HL-60 (cell line): ENCODE measurements at regions not wholly inside any gene's neighbourhood (a gene's known extent, or its start where the extent isn't known, plus 50 kb on each side); places are given as distances from the start of the nearest gene placed in this dataset.

ENCODE experiments used
- DNase-seq, 2 experiments: peaks; one replicate each; pipeline ENCODE4 v3.0.0-alpha.2; 2010 to 2020; ENCODE audit warnings: low read depth in 1 of 2, low spot score in 1 of 2
- H3K27ac ChIP-seq: fragments of 250-450 bp; sonication (Bioruptor Pico); replicated peaks from 2 replicates; pipeline ENCODE4 v1.5.1; 2020; ENCODE audit warnings: mild to moderate bottlenecking, moderate library complexity
- H3K27me3 ChIP-seq: fragments of 250-450 bp; sonication (Bioruptor Pico); 2 replicates; pipeline ENCODE4 v1.5.1; 2021; ENCODE audit warnings: mild to moderate bottlenecking, moderate library complexity; ENCODE audit not compliant: insufficient read depth, poor library complexity, severe bottlenecking
- H3K4me3 ChIP-seq: replicated peaks from 2 replicates; pipeline ENCODE4 v1.5.1; 2011; ENCODE audit warnings: mild to moderate bottlenecking, control low read depth, low read length; ENCODE audit not compliant: insufficient read depth
- CTCF ChIP-seq: IDR thresholded peaks from one replicate; pipeline ENCODE4 v1.5.1; 2011; ENCODE audit warnings: low read length, control low read depth, inconsistent platforms; ENCODE audit not compliant: insufficient read depth
- GABPA ChIP-seq: IDR thresholded peaks from 2 replicates; pipeline ENCODE4 v1.6.1; 2012; ENCODE audit warnings: low read depth
- POLR2AphosphoS5 ChIP-seq: IDR thresholded peaks from 2 replicates; pipeline ENCODE4 v1.6.1; 2012; ENCODE audit warnings: low read depth
- REST ChIP-seq: IDR thresholded peaks from 2 replicates; pipeline ENCODE4 v1.6.1; 2012; ENCODE audit warnings: low read depth; ENCODE audit not compliant: insufficient replicate concordance
- SPI1 ChIP-seq: IDR thresholded peaks from 2 replicates; pipeline ENCODE4 v1.6.1; 2012; ENCODE audit warnings: low read depth, mild to moderate bottlenecking, borderline replicate concordance

- Histone ChIP-seq H3K27me3 (no peaks in the 10 kb centered on the region), H3K4me3 (no peak overlapping the region), H3K27ac (no peak overlapping the region)
- no peak for TF ChIP-seq POLR2AphosphoS5
- TF ChIP-seq CTCF = no peak
- TF ChIP-seq GABPA = no peak
- no peak for TF ChIP-seq SPI1
- no peak for TF ChIP-seq REST
- DNase-seq = no peak
Measured at GRCh38 chr11:27217496-27217895, 145.5 kb downstream of the CCDC34 start.

GRCh38 chr11:27216270-27217149 is 146.5 kb downstream of the CCDC34 start:
- no peak overlapping the region for H3K4me3 ChIP-seq
- DNase-seq = no peak
- no peak overlapping the region for H3K27ac ChIP-seq
- no peak for TF ChIP-seq POLR2AphosphoS5
- H3K27me3 ChIP-seq = no peaks in the 10 kb centered on the region

- TF ChIP-seq REST (no peak), SPI1 (no peak), CTCF (no peak), GABPA (no peak), POLR2AphosphoS5 (no peak)
- DNase-seq = no peak
- no peak overlapping the region for H3K27ac ChIP-seq
Measured at GRCh38 chr11:27215471-27216269, 147.3 kb downstream of the CCDC34 start.

GRCh38 chr11:27214713-27215112 is 148.3 kb downstream of the CCDC34 start:
- TF ChIP-seq GABPA = no peak
- no peak for TF ChIP-seq SPI1
- TF ChIP-seq CTCF = no peak
- no peak for TF ChIP-seq POLR2AphosphoS5
- TF ChIP-seq REST = no peak
- no peaks in the 10 kb centered on the region for H3K27me3 ChIP-seq
- no peak overlapping the region for H3K4me3 ChIP-seq
- DNase-seq = no peak
- H3K27ac ChIP-seq = no peak overlapping the region

More at GRCh38 chr11:27215471-27216269, 147.3 kb downstream of the CCDC34 start:
- H3K4me3 ChIP-seq = no peak overlapping the region
- H3K27me3 ChIP-seq = no peaks in the 10 kb centered on the region
